ENCODE measurements at regions not wholly inside any gene's neighbourhood (a gene's known extent, or its start where the extent isn't known, plus 50 kb on each side); places are given as distances from the start of the nearest gene placed in this dataset.

DNA sequence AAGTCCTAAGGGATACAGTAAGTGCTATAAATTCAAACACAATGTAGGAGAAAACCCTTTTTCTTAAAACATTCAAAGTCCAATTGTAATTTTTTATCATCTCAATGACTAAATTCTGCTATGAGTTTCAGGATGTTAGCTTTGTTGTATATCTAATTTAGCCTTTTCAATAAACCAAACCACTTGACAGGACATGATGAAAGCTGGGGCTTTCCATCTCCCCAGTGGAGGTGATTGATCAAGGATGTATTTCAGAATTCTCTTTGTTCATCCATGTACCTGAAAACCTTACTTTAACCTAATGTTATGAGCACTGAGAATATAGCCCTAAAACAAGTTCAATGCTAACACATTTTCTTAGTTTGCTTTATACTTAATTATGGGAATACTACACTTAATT is 639.0 kb upstream of the ITGA1 start:
- TF ChIP-seq, protein P1, sequence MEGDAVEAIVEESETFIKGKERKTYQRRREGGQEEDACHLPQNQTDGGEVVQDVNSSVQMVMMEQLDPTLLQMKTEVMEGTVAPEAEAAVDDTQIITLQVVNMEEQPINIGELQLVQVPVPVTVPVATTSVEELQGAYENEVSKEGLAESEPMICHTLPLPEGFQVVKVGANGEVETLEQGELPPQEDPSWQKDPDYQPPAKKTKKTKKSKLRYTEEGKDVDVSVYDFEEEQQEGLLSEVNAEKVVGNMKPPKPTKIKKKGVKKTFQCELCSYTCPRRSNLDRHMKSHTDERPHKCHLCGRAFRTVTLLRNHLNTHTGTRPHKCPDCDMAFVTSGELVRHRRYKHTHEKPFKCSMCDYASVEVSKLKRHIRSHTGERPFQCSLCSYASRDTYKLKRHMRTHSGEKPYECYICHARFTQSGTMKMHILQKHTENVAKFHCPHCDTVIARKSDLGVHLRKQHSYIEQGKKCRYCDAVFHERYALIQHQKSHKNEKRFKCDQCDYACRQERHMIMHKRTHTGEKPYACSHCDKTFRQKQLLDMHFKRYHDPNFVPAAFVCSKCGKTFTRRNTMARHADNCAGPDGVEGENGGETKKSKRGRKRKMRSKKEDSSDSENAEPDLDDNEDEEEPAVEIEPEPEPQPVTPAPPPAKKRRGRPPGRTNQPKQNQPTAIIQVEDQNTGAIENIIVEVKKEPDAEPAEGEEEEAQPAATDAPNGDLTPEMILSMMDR (IDR thresholded peaks at IDR 0.05) = no peak
- no peak for TF ChIP-seq POLR2AphosphoS5 (IDR thresholded peaks at IDR 0.05; ENCODE audit: insufficient read depth in 1 of 2, low read depth in 1 of 2)

All from vagina (tissue), 2 donors.